GM12875 (cell line): ENCODE measurements at regions not wholly inside any gene's neighbourhood (a gene's known extent, or its start where the extent isn't known, plus 50 kb on each side); places are given as distances from the start of the nearest gene placed in this dataset.

Experiments used
- H3K4me3 ChIP-seq: one replicate; pipeline ENCODE4 v1.5.1; 2011; ENCODE audit warnings: low read depth, low read length, control low read depth
- CTCF ChIP-seq: IDR thresholded peaks from 2 replicates; pipeline ENCODE4 v1.5.1; 2011; ENCODE audit warnings: low read depth, mild to moderate bottlenecking, control low read depth, inconsistent platforms, low read length, moderate library complexity, borderline replicate concordance; ENCODE audit not compliant: insufficient read depth

DNA sequence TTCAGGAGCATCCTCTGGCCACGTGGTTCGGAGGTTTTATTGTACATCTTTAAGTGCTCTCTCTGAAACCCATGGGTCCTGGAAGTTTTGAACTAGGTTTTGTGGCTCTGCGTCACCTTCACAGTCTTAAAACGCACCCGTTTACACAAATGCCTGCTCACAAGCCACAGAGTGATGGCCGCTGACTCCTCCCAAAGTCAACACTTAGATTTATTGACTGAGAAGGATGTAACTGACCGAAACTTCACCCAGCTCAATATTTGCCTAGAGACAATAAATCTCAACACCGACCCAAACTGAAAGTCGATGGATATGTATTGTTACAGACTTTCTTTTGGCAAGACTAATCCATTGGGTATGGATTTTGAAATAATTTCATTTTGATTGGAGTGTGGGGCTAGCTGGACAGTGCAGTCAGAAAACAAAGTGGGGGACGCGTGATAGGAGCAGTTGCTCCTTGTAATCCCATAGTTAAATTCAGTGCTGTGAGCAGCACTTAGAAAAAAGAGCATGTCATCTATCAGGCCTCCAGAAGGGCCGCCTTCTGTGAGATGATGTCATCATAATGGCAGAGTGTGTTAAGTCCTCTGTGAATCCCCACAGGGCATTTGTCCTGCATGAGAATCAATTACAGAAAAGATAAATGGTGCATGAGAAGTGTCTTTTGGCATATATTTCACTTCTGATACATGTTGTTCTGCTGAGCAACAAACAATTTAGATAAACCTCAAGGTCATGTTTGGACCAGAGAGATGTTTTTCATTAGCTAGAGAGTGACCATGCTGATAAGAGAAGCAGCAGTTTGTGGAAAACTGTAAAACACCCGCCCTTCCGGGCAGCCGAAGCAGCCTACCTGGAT, 183.7 kb downstream of the INO80D start:
- no peak overlapping the region for H3K4me3 ChIP-seq
- TF ChIP-seq CTCF: no peak

GRCh38 chr2:205901491-205901890, 184.5 kb downstream of the INO80D start:
- no peak overlapping the region for H3K4me3 ChIP-seq
- no peak for TF ChIP-seq CTCF

DNA sequence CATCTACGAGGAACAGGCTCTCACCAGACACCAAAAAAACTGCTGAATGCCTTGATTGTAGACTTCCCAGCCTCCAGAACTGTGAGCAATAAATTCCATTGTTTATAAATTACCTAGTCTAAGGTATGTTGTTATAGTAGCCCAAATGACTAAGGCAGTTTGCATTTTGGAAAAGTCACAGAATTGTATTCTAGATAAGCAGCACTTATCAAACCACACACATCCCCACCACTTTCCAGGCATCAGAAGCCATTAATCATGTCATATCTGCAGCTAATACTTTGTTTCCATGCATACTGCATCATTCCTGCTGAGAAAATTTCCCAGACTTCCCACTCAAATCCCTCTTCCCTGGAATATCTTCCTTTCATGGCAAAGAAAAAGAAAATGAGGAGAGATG, 187.2 kb downstream of the INO80D start:
- TF ChIP-seq CTCF: no peak

GRCh38 chr2:205895981-205896655, 189.9 kb downstream of the INO80D start:
- no peak for TF ChIP-seq CTCF
- no peak overlapping the region for H3K4me3 ChIP-seq

More for the DNA sequence above, 187.2 kb downstream of the INO80D start:
- H3K4me3 ChIP-seq: no peak overlapping the region

- TF ChIP-seq CTCF: no peak
- H3K4me3 ChIP-seq: no peak overlapping the region
Observed at GRCh38 chr2:205892665-205893259, 193.2 kb downstream of the INO80D start.

GRCh38 chr2:205892251-205892655, 193.7 kb downstream of the INO80D start:
- no peak overlapping the region for H3K4me3 ChIP-seq
- no peak for TF ChIP-seq CTCF
